Suprapubic skin (tissue), 4 donors: ENCODE measurements at regions not wholly inside any gene's neighbourhood (a gene's known extent, or its start where the extent isn't known, plus 50 kb on each side); places are given as distances from the start of the nearest gene placed in this dataset.

ENCODE experiments used
- DNase-seq, 2 donors: peaks; one replicate each; pipeline ENCODE4 v3.0.0-alpha.2; 2019; ENCODE audit warnings: low spot score in 2 of 2
- H3K27ac ChIP-seq: fragments of 200-600 bp; sonication (generic); one replicate; pipeline ENCODE4 v1.5.1; 2019
- H3K27me3 ChIP-seq: fragments of 200-600 bp; sonication (generic); one replicate; pipeline ENCODE4 v1.5.1; 2019
- H3K36me3 ChIP-seq: fragments of 200-600 bp; sonication (generic); one replicate; pipeline ENCODE4 v1.5.1; 2019
- H3K4me1 ChIP-seq: fragments of 200-600 bp; sonication (generic); one replicate; pipeline ENCODE4 v1.5.1; 2019
- H3K4me3 ChIP-seq: fragments of 200-600 bp; sonication (generic); one replicate; pipeline ENCODE4 v1.5.1; 2019; ENCODE audit warnings: mild to moderate bottlenecking
- H3K9me3 ChIP-seq: fragments of 200-600 bp; sonication (generic); one replicate; pipeline ENCODE4 v1.5.1; 2019
- CTCF ChIP-seq, 2 donors: fragments of 200-600 bp in 1 of 2; fragments of 450-650 bp in 1 of 2; sonication (generic) in 1 of 2; IDR thresholded peaks; one replicate each; pipeline ENCODE4 v1.5.1; 2016 to 2019; ENCODE audit warnings: antibody characterized with exemption in 2 of 2, mild to moderate bottlenecking in 1 of 2, moderate library complexity in 1 of 2
- EP300 ChIP-seq: sonication (generic); formaldehyde crosslinking; IDR thresholded peaks from one replicate; pipeline ENCODE4 v1.6.1; 2017; ENCODE audit warnings: antibody characterized with exemption
- POLR2A ChIP-seq, 2 donors: fragments of 450-650 bp; IDR thresholded peaks; one replicate each; pipeline ENCODE4 v1.6.1; 2017; ENCODE audit warnings: antibody characterized with exemption in 2 of 2, mild to moderate bottlenecking in 2 of 2, moderate library complexity in 2 of 2
- POLR2AphosphoS5 ChIP-seq, 3 donors: sonication (generic); formaldehyde crosslinking; IDR thresholded peaks; one replicate each; pipeline ENCODE4 v1.6.1; 2017; ENCODE audit warnings: antibody characterized with exemption in 3 of 3
- WGBS: methylation state at CpG from one replicate; pipeline ENCODE4 v1.1.5; 2018; 5-methylcytosine and 5-hydroxymethylcytosine counted together

- Histone ChIP-seq H3K27me3 (no peaks in the 10 kb centered on the region), H3K9me3 (no peaks in the 10 kb centered on the region), H3K36me3 (no peaks in the 10 kb centered on the region), H3K27ac (no peak overlapping the region), H3K4me3 (no peak overlapping the region), H3K4me1 (no peaks in the 10 kb centered on the region)
- no peak for DNase-seq
- TF ChIP-seq EP300 (no peak), POLR2AphosphoS5 (IDR thresholded peaks at IDR 0.05) (no peak), POLR2A (IDR thresholded peaks at IDR 0.05) (no peak), CTCF (IDR thresholded peaks at IDR 0.05) (no peak)
- WGBS = 21% methylated on average over 3 of the region's 3 CpGs
Observed at GRCh38 chr9:22682536-22682935, 235.9 kb downstream of the DMRTA1 start.

- no peaks in the 10 kb centered on the region for H3K27me3 ChIP-seq
- H3K9me3 ChIP-seq = no peaks in the 10 kb centered on the region
- H3K27ac ChIP-seq = no peak overlapping the region
- 28% methylated on average over 4 of the region's 4 CpGs for WGBS
- DNase-seq = no peak
- no peak overlapping the region for H3K4me3 ChIP-seq
- H3K36me3 ChIP-seq = no peaks in the 10 kb centered on the region
- TF ChIP-seq POLR2A (IDR thresholded peaks at IDR 0.05) = no peak
- TF ChIP-seq EP300 = no peak
- TF ChIP-seq POLR2AphosphoS5 (IDR thresholded peaks at IDR 0.05) = no peak
- TF ChIP-seq CTCF (IDR thresholded peaks at IDR 0.05) = no peak
- H3K4me1 ChIP-seq = no peaks in the 10 kb centered on the region
Observed at GRCh38 chr9:22682961-22683699, 236.5 kb downstream of the DMRTA1 start.

GRCh38 chr9:22683700-22684075 is 237.1 kb downstream of the DMRTA1 start:
- Histone ChIP-seq H3K9me3 (no peaks in the 10 kb centered on the region), H3K27me3 (no peaks in the 10 kb centered on the region), H3K4me3 (no peak overlapping the region), H3K4me1 (no peaks in the 10 kb centered on the region), H3K27ac (no peak overlapping the region), H3K36me3 (no peaks in the 10 kb centered on the region)
- DNase-seq = no peak
- WGBS = 16% methylated on average over 2 of the region's 2 CpGs
- no peak for TF ChIP-seq EP300
- TF ChIP-seq CTCF (IDR thresholded peaks at IDR 0.05) = no peak
- TF ChIP-seq POLR2AphosphoS5 (IDR thresholded peaks at IDR 0.05) = no peak
- TF ChIP-seq POLR2A (IDR thresholded peaks at IDR 0.05) = no peak

- Histone ChIP-seq H3K36me3 (no peaks in the 10 kb centered on the region), H3K27me3 (no peaks in the 10 kb centered on the region), H3K27ac (no peak overlapping the region), H3K9me3 (no peaks in the 10 kb centered on the region), H3K4me3 (no peak overlapping the region), H3K4me1 (no peaks in the 10 kb centered on the region)
- no peak for DNase-seq
- TF ChIP-seq CTCF (IDR thresholded peaks at IDR 0.05) (no peak), EP300 (no peak), POLR2AphosphoS5 (IDR thresholded peaks at IDR 0.05) (no peak), POLR2A (IDR thresholded peaks at IDR 0.05) (no peak)
- WGBS = 90% methylated on average over 2 of the region's 2 CpGs
Observed at GRCh38 chr9:22693156-22693555, 246.5 kb downstream of the DMRTA1 start.

GRCh38 chr9:22700171-22700570 is 253.5 kb downstream of the DMRTA1 start:
- H3K27ac ChIP-seq = no peak overlapping the region
- H3K27me3 ChIP-seq = no peaks in the 10 kb centered on the region
- no peak for DNase-seq
- no peak overlapping the region for H3K4me3 ChIP-seq
- no peak for TF ChIP-seq POLR2AphosphoS5 (IDR thresholded peaks at IDR 0.05)
- no peaks in the 10 kb centered on the region for H3K36me3 ChIP-seq
- H3K9me3 ChIP-seq = no peaks in the 10 kb centered on the region
- H3K4me1 ChIP-seq = no peaks in the 10 kb centered on the region

GRCh38 chr9:22718653-22719052 is 272.0 kb downstream of the DMRTA1 start:
- Histone ChIP-seq H3K9me3 (no peaks in the 10 kb centered on the region), H3K27ac (no peak overlapping the region), H3K27me3 (no peaks in the 10 kb centered on the region), H3K36me3 (no peaks in the 10 kb centered on the region), H3K4me3 (no peak overlapping the region), H3K4me1 (no peaks in the 10 kb centered on the region)
- TF ChIP-seq POLR2A (IDR thresholded peaks at IDR 0.05) (no peak), CTCF (IDR thresholded peaks at IDR 0.05) (no peak)
- 75% methylated on average over 1 of the region's 1 CpG for WGBS
- no peak for DNase-seq
